IPS-NIHi7 (cell line): ENCODE measurements at regions not wholly inside any gene's neighbourhood (a gene's known extent, or its start where the extent isn't known, plus 50 kb on each side); places are given as distances from the start of the nearest gene placed in this dataset.
"Not testable (repeated sequence)": the region's sequence is repeated elsewhere in the genome, so short reads cannot be mapped to it uniquely, and the experiment has no call there.

ENCODE experiments used
- DNase-seq: peaks from one replicate; pipeline ENCODE4 v3.0.0; 2012; ENCODE audit warnings: mixed read lengths; ENCODE audit errors: extremely low spot score

DNA sequence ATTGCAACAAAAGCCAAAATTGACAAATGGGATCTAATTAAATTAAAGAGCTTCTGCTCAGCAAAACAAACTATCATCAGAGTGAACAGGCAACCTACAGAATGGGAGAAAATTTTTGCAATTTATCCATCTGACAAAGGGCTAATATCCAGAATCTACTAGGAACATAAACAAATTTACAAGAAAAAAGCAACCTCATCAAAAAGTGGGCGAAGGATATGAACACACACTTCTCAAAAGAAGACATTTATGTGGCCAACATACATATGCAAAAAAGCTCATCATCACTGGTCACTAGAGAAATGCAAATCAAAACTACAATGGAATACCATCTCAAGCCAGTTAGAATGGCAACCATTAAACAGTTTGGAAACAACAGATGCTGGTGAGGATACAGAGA is 858.1 kb upstream of the FOXG1 start:
- DNase-seq: not testable (repeated sequence)

DNA sequence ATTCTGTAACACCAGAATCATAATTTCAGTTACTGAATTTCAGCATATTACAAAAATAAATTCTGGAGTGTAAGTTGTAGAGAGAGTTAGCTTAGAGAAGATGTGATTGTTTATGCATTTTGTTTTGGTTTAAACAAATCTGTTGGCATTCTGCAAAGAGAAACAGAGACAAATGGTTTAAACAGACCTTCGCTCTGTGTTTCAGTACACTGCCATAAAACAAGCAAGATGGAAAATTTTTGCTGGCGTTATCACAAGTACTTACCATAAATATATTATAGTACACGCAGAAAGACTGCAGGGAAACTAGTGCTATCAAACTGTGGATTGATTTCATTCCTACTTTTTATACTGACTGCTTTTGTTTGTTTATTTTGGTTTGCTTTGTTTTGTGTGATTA is 850.3 kb upstream of the FOXG1 start:
- no peak for DNase-seq

DNA sequence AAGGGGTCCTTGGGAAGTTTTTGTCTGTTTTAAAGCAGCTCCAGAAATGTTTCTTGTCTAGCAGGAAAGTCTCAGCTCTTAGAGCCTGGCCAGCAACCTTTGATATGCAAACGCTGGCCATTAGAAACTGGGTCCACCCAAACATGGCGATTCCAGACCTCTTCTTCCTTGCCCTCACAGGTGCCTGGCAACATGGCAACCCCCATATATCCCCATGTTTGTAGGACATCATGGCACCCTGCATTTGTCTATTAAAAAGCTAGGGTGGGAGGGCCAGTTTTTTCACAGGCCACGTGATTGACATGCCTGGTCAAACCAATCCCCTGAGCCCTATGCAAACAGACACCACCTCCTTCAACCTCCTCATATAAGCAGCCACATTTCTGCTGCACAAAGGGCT is 848.7 kb upstream of the FOXG1 start:
- DNase-seq: no peak

DNA sequence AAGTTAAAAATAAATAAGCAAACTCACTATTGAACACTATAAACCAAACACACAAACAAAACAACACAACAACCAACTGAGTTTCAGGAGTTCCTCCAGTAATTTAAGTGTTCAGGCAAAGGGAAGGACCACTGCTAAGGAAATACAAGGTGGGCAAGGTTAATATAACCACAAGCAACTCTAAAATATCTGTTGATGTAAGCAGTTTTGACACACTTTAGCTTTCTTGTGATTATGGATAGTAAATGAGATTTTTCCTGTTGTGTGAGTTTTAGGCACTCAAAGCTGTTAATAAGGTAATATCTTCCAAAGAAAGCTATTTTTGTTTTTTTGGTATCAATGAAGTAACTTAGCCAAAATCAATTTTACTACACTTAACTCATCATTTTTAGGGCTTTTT is 839.1 kb upstream of the FOXG1 start:
- DNase-seq: no peak

DNA sequence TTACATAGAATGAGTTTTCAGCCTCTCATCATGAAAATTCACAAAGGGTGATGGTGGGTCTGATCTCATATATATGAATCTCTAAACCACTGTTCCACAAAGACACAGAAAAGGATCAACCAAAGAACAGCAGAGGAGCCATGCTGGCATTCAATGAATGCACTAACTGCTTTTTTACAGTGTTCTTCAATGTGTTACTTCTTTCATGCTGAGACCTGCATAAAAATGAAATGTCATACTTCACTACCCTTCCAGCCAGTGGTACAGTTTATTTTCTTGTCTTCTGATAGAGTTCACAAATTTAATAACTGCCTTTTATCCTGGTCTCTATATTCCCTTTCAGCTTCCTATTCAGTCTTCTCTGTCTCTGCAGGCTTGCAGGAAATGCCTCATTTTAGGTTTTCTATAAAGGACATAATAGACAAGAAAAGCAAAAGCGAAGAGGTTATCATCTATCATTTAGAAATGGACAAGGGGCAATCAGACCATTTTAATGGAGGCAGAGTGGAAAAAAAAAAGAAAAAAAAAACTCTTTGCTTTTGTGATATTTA is 836.7 kb upstream of the FOXG1 start:
- no peak for DNase-seq

DNA sequence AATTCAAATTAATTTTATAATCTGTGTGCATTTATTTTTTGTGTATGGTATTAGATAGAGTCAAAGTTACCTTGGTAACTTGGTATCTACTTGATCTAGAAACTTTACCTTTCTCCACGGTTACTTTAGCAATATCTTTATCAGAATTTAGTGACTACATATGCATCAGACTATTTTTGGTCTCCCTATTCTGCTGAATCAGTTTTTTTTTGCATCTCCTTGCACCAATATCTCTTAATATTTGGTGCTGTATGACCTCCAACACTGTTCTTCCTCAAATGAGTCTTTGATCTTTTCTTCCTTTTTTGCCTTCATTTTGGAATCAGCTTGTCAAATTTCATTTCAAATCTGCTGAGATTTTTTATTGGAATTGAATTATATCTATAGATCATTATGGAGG is 828.2 kb upstream of the FOXG1 start:
- no peak for DNase-seq

DNA sequence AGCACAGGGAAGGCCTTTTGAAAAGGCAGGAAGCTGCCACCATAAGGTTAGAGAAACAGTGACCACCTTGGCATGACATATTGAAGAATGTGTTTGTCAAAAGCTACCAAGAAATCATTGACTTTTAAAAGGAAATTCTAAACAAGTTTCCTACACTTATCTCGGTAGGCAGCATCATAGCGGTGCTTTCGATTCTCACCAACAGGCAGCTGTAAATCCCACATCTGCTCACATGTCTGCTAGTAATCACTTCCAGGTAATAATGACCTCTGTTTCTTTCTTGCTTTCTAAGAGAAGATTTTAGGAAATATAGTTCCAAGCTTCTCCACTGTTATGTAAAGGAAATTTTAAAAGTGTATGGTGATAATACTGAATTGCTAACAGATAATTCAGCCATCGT is 821.1 kb upstream of the FOXG1 start:
- no peak for DNase-seq

DNA sequence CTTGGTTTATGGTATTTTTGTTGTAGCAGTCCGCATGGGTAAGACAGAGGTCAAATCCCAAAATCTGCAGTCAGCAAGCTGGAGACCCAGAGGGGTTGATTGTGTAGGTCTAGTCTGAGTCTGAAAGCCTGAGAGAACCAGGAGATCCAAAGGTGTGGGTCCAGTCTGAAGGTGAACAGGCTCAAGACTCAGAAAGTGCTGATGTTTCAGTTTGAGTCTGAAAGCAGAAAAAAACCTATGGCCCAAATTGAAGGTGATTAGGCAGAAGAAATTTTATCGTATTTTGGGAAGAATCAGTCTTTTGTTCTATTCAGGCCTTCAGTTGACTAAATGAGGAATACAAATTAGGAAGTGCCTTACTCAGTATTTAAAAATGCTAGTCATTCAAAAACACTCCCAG is 807.8 kb upstream of the FOXG1 start:
- no peak for DNase-seq

DNA sequence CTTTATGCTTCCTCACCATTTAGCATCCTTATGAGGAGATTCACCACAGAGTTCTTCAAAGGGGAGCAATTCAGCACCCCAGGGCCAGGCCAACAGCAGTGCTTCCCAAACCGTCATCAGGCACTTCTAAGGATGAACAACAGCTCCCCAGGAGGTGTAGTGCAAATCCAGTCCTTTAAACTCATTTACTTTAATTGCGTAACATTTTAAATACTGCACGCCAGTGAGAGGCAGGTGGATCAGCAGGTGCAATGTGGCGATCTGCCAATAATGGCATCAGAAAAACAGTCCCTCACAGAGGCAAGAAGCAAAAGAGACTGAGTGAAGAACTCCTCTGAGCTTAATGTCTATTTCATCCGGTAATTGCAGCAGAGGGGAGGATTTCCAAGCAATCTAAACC is 770.9 kb upstream of the FOXG1 start:
- DNase-seq: no peak

DNA sequence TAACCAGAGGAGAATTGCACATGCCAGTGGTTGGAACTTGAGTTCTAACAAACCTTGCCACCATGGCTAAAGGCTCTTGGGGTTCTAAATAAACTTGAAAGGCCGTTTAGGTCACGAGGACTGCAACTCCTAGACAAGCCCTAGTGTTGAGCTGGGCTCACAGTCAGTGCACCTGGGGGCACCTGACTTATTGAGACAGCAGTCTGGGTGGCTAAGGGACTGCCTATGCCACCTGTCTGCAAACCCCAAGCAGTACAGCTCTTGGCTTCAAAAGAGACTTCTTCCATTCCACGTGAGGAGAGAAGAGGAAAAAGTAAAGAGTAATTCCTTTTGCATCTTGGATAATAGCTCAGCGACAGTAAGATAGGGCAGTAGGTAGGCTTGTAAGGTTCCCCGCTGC is 765.6 kb upstream of the FOXG1 start:
- DNase-seq: no peak

DNA sequence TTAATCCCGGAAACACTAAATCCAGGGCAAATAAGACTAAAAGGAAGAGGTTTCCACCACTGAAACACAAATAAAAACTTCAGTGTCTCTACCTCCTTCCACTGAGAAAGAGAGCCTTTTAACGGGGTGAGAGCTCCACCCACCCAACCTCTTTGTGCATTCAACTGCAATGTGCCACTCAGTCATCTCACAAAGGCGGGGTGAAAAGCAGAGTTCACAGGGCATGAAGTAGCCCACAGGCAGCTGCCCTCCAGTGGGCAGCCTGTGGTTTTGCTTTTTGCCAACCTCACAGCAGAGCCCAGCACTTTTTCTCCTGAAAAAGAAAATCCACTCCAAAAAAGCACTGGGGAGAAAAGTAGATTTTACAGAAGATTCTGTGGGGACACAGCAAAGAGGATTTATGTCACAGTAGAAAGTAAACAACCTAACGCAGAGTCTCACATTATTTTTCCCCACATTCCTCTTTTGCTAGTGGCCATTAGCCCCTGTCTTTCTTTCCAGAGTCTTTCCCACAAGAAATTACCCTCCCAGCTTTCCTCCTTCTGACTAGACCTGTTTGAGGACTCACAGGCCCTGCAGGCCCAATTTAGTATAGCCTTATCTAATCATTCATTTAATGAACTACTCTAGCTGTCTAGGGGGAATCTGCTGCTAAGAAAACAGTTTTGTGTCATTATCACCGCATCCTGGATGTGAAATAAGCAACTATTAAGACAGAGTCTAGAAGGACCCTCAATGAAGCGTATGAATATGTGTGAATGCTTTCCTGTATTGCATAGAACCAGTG is 753.8 kb upstream of the FOXG1 start:
- no peak for DNase-seq

DNA sequence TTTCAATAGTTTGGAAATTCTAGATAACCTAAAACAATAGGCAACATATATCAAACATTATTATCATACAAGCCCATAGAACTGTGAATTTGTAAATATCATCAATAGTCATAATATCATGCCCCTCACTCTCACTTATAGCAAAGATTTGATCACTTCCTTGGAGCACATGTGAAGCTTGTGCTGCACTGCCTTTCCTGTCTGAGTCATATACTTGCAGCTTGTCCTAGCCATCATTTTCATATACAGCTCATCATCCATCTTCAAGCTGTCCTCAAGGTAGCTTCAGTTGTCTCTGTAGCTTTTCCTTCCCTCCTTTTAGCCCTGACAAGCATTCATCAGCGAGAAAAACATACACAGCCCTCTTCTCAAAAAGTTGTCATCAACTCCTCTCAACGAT is 746.5 kb upstream of the FOXG1 start:
- no peak for DNase-seq

DNA sequence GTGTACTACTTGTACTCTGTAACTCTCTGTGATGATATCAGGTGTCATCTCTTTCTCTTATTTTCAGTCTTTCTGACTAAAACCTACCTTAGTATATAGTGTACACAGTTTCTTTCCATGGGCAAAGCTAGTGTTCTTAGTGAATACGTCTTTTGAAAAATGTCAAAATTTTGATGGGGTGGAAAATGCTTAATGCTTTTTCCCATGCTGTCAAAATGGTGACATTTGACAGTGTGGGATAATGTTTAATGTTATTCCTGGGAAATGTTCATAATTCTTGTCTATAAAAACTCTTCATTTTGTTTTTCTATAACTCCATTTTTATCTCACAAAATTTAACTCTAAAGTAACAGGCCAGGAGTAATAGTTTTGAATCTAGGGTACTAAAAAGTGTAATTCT is 742.7 kb upstream of the FOXG1 start:
- DNase-seq: no peak

DNA sequence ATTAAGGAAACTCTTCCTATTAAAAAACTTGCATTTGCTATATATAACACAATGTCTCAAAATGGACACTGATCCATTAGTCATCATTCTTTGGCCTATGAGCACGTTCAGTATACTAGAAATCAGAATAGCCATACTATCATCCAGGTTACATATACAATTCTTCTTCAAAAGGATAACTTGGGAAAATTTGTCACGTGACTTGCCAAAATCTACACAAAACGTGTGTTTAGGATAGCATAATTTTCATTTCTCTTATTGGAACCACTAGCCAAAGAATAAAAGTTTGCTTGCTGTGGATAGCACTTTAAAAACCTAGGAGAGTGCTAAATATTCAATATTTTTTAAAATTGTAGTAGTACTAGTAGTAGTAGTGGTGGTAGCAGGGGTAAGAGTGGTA is 714.3 kb upstream of the FOXG1 start:
- DNase-seq: no peak

DNA sequence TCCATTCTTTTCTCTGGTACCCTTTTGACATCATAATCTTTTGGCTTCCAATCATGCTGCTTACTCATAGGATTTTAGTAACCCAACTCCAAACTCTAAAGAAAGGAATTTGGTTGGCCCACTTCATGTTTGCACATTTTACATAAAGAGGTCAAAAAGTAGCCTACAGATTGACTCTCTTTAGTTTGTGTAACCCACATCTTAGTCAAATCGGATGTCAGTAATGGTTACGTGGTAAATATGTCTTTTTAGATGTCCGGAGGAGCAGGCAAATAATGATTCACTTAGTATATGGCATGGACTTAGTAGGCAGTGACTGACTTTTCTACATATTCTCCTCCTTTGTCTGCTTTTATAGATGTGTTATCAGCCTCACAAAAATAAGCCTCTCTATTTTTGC is 711.6 kb upstream of the FOXG1 start:
- no peak for DNase-seq

DNA sequence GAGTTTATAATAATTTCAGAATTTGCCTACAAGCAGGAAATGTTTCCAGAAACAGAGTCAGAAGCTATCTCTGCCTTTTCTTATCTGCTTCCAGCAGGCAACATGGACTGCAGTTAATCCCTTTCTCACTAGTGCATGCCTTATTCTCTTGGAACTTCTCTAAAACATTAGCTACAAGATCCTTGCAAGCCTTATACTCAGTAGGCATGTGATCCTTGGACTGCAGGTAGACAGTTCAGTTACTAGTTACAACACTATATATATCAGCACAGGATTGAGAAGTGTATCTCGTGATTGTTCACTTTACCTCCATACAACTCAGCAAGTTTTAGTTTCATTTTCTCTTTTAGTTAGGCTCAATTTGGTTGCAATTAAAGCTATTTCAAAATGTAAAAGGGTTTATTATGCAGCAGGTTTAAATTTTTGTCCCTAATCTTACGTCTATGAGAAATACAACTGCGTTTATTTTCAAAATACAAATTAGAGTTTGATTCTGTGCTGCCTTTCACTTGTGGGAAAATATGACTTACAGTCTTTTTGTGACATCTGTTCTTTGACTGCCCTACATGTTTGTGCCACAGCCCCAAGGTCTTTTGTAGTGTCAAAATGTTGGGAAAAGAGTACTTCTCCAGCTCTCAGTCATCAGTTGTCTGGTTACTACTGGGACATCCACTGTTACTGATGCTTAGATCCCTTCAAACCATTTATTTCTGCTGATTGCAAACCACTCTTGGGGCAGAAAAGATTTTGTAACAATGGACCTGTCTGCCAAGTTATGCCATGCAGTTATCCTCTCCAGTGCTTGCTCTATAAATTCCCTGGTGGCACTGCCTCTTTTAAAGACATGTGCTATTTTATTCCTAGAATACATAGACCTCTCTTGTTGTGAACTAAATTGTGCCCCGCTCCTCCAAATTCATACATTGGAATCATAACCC is 709.0 kb upstream of the FOXG1 start:
- DNase-seq: no peak

DNA sequence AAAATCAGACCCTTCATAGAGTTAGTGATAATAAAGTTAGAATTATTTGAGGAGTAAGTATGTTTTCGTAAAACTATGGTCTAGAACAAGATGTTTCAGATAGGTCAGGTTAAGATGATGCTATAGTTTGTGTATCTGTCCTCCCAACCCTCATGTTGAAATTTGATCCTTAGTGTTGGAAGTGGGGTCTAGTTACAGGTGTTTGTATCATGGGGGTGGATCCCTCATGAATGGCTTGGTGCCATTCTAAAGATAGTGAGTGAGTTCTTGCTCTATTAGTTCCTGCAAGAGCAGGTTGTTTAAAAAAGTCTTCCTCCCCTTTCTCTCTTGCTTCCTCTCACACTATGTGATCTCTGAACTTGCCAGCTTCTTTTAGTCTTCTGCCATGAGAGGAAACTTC is 707.3 kb upstream of the FOXG1 start:
- DNase-seq: no peak

DNA sequence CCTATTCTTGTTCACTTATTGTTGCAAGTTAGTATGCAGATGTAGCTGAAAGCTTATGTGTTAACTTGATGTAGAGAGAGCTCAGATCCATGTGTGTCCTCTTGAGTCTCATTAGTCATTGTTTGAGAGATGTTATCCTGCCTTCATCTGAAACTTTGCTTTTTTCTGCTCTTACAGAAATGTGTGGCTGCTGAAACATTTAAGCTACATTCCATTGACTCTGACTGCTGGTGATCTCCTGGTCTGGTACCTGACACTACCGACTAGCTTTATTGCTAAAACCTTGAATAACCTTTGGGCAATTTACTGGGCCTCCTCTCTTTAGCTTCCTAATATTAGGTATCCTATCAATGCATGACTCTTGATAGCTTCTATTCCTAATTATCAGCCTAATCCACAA is 705.6 kb upstream of the FOXG1 start:
- DNase-seq: no peak

DNA sequence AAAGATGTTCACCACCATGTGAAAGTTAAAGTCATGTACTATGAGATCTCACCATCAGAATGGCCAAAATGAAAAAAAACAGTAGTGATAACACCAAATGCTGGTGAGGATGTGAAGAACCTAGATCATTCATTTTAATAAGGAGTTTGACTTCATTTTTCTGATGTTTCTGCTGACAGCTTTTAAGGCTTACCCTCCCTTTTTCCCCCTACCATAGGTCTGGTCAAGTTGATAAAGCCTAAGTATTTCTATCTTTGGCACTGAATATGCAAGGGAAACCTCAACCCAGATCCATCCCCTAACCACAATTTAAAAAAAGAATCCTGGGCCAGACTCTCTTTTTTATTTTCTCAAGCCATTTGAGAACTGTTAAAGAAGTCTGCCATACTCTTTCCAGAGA is 689.6 kb upstream of the FOXG1 start:
- no peak for DNase-seq

DNA sequence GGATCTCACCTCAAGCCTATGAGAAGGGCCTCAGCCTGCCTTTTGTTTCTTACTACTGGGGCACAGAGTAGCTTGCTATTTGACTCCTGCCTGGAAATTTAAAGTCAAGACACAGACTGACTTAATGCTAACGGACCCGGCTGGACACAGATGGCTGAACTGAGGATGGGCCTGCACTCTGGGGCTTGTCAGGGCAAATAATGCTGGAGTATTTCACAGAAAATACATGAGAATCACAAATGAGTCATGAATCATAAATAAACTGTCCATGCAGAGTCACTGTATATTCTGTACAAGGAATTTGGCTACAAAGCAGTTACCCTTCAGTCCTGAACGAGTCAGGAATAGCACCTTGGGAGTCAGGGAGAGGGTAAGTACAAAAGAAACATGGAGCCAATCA is 683.2 kb upstream of the FOXG1 start:
- DNase-seq: no peak

DNA sequence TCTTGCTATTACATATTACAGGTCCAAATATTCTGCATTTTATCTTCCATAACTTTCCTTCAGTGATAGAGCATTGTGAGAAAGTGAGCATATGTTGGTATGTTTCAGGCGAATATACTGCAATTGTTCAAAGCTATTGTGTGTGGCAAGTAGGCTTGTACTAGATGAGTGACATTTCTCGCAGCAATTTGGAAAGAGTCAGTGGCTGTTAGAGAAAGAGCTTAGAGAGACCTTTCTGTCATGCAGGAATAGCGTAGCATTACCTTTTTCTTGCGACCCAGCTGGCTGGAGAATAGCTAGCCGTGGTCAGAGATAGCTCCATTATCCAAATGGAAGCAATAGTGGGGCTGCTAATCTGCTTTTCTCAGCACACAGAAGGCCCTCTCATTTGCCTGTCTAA is 678.5 kb upstream of the FOXG1 start:
- DNase-seq: no peak

DNA sequence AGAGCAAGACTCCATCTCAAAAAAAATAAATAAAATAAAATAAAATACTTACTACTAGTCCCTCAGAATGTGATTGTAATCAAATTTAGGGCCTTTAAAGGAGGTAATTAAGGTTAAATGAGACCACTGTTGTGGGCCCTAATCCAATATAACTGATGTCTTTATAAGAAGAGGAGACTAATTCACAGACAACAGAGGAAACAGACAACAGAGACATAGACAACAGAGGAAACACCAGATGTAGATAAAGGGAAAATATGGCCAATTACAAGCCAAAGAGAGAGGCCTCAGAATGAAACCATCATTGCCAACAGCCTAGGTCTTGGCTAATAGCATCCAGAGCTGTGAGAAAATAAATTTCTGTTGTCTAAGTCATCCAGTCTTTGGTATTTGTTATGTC is 669.0 kb upstream of the FOXG1 start:
- DNase-seq: no peak

DNA sequence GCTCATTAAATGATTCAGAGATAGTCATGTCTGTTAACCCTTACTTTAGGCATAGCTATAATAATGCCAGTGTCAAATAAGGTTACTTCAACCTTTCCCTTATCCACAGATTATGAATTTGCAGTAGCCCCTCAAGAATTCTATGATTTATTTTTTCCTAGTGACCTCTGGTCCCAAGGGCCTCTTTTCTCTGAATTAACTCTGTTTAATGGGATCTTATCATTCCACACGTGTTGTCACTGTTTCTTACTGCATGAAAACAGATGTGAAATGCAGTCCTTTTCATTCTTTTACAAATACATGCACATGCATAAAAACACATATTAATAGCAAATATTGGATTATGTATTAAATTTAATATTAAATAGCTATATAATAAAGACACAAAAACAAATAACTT is 667.7 kb upstream of the FOXG1 start:
- DNase-seq: no peak
